ENCODE measurements at regions not wholly inside any gene's neighbourhood (a gene's known extent, or its start where the extent isn't known, plus 50 kb on each side); places are given as distances from the start of the nearest gene placed in this dataset.

- no peak for DNase-seq
Observed at GRCh38 chr10:88086187-88086960, 222.9 kb downstream of the PTEN start.

- no peak for DNase-seq
Observed at GRCh38 chr10:88088441-88089340, 225.3 kb downstream of the PTEN start.

- no peak for DNase-seq
Observed at GRCh38 chr10:88089498-88089897, 226.1 kb downstream of the PTEN start.

GRCh38 chr10:88090568-88091214 is 227.3 kb downstream of the PTEN start:
- DNase-seq: no peak

GRCh38 chr10:88091490-88092061 is 228.2 kb downstream of the PTEN start:
- DNase-seq: peak; percentile 70

- no peak for DNase-seq
Observed at GRCh38 chr10:88092265-88092664, 228.8 kb downstream of the PTEN start.

- DNase-seq: no peak
Observed at GRCh38 chr10:88092973-88093372, 229.5 kb downstream of the PTEN start.

- DNase-seq: no peak
Observed at GRCh38 chr10:88094795-88095194, 231.4 kb downstream of the PTEN start.

- no peak for DNase-seq
Observed at GRCh38 chr10:88095223-88095721, 231.8 kb downstream of the PTEN start.

- no peak for DNase-seq
Observed at GRCh38 chr10:88095778-88096431, 232.5 kb downstream of the PTEN start.

- DNase-seq: no peak
Observed at GRCh38 chr10:88097092-88097516, 233.7 kb downstream of the PTEN start.

GRCh38 chr10:88097536-88097935 is 234.1 kb downstream of the PTEN start:
- no peak for DNase-seq

GRCh38 chr10:88100281-88100680 is 236.9 kb downstream of the PTEN start:
- no peak for DNase-seq

- no peak for DNase-seq
Observed at GRCh38 chr10:88101666-88102065, 238.2 kb downstream of the PTEN start.

GRCh38 chr10:88103576-88103975 is 240.2 kb downstream of the PTEN start:
- DNase-seq: no peak

GRCh38 chr10:88104223-88104622 is 240.8 kb downstream of the PTEN start:
- DNase-seq: no peak

GRCh38 chr10:88106366-88106765 is 242.9 kb downstream of the PTEN start:
- no peak for DNase-seq

- DNase-seq: no peak
Observed at GRCh38 chr10:88107296-88108097, 244.1 kb downstream of the PTEN start.

- DNase-seq: peak; percentile 67
Observed at GRCh38 chr10:88108115-88108610, 244.7 kb downstream of the PTEN start.

- no peak for DNase-seq
Observed at GRCh38 chr10:88110355-88110754, 246.9 kb downstream of the PTEN start.

- DNase-seq: no peak
Observed at GRCh38 chr10:88110822-88111221, 247.4 kb downstream of the PTEN start.

Measured in CD4-positive, alpha-beta T cell treated with Interferon gamma for 1 hour (primary cell).